Hematopoietic multipotent progenitor cell treated with erythropoietin and hydrocortisone succinate and interleukin-3 and kit ligand, for 4 days (in vitro differentiated cells): ENCODE measurements at regions not wholly inside any gene's neighbourhood (a gene's known extent, or its start where the extent isn't known, plus 50 kb on each side); places are given as distances from the start of the nearest gene placed in this dataset.
A peak's percentile ranks its signal among the peaks of the same experiment; 100 is the strongest.

Experiments
- DNase-seq: peaks from one replicate; pipeline ENCODE4 v3.0.0-alpha.2; 2015

- no peak for DNase-seq
These were observed 133.3 kb downstream of the MGAT5B start for GRCh38 chr17:77001487-77001886.

DNA sequence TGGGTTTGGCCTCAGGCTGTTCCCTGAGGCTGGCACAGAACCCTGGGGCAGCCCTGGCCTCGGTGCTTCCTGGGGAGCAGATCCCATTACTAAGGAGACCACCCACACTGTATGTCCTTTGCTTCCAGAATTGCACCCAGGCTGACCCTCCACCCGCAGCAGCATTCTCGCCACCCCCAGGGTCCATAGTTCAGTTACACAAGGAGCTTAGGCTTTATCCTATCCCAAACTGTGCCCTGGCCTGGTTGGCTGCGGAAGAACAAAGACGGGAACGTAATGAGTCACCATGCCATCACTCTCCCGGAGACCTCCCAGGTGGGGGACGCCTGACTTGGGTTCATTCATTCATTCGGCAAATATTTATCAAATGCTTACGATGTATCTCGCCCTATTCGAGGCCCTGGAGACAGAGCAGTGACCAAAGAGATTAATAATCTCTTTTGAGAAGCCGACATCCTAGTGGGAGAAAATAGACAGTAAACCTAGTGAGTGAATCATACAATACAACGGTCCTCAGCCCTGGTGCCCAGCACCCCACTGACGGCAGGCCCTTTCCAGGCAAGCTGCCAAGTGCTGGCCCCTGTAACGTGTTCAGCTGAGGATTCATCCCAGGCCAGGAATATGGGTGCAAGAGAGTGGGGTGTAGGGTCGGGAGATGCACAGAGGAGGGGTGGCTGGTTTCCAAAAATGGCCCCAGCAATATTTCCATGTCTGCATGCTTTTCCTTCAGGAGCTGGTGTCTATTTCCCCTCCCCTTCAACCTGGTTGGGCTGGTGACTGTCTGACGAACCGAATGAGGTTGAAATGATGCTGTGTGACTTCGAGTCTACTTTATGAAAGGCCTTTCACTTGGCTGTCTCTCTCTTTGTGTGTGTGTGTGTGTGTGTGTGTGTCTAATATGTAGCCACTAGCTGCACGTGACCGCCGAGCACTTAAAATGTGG is 134.2 kb downstream of the MGAT5B start:
- no peak for DNase-seq

- no peak for DNase-seq
These were observed 135.5 kb downstream of the MGAT5B start for GRCh38 chr17:77003699-77004098.

DNA sequence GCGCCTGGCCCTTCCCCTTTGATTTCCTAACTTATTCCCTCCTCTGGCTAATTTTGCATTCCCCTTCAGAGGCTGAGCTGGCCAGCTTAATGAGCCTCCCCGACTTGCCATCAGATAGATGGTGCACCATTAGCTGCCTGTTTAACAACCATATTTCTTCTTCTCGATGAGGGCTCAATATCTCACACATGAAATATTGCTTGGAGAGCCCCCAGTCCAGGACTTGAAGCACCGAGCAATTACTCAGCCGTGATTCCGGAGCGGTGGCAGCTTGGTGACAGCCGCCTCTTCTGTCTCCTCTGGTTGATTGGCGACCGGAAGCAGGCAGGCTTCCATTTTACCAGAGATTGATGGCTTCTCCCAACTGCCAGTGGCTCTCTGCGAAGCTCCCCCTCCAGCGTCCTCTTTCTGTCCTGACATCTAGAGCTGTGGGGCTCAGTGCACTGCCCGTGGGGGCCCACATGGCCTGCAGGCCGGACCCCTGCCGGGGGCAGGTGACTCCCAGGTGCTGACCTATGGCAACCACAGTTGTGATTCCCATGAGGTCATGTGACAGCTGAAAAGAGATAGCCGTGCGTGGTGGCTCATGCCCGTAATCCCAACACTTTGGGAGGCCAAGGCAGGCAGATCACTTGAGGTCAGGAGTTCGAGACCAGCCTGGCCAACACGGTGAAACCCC is 133.7 kb upstream of the SEC14L1 start:
- DNase-seq, result no peak

DNA sequence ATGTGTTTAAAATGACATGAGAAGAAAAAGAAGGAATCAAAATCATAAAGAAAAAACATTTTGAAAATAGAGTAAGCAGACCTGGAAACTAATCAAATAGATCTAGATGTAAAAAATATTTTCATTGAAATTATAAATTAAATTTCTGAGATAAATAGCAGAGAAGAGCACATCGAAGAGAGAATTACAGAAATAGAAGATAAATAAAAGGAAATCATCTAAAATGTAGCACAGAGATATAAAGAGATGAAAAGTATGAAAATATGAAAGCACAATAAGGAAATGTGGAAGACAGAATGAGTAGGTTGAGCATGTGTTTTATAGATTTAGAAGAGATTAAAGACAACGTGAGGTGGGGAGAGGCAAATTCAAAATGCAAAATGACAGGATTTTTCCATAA is 130.9 kb upstream of the SEC14L1 start:
- no peak for DNase-seq

- DNase-seq, result no peak
These were observed 130.1 kb upstream of the SEC14L1 start for GRCh38 chr17:77010667-77011066.

GRCh38 chr17:77011173-77012011 is 129.4 kb upstream of the SEC14L1 start:
- DNase-seq, result peak; percentile 83

GRCh38 chr17:77018504-77018903 is 122.3 kb upstream of the SEC14L1 start:
- no peak for DNase-seq

- no peak for DNase-seq
These were observed 120.8 kb upstream of the SEC14L1 start for GRCh38 chr17:77019893-77020379.

- no peak for DNase-seq
These were observed 119.8 kb upstream of the SEC14L1 start for GRCh38 chr17:77020973-77021372.

GRCh38 chr17:77022766-77023165 is 118.0 kb upstream of the SEC14L1 start:
- no peak for DNase-seq

DNA sequence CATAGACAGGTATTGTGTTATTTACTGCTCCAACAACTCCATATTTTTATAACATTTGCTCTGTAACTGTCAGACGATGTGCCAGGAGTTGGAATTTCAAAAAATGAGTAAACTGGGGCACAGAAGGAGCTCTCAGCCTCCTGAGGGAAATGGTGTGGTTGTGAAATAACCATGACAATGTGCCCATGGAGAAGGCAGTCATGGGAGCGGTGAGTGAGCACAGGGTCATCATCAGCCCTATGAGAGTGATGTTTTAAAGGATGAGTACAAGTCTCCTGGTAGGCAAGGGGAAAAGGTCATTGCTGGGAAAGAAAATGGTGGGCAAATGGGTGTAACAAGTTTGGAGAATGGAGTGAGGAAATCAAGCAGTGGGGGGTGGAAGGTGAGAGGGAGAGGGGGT is 115.0 kb upstream of the SEC14L1 start:
- no peak for DNase-seq

DNA sequence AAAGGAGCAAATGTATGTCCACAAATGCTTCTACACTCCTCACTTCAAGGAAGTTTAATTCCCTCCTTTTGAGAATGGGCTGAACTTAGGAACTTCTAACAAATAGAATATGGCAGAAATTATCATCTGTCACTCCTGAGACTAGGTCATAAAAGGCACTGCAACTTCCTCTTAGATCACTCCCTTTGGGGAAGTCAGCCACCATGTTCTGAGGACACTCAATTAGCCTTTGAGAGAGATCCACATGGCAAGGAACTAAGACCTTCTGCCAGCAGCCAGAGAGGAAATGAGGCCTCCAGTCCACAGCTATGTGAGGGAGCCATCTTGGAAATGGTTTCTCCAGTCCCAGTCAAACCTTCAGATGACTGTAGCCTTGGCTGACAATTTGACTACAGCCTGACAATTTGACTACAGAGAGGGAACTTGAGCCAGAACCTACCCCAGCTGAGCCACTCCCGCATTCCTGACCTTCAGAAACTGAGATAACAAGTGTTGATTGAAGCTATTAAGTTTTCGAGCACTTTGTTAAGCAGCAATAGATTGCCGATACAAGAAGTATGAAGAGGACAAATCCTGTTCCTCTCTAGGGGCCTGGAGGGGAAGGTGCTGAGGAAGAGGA is 113.4 kb upstream of the SEC14L1 start:
- DNase-seq, result peak; percentile 26

- DNase-seq, result no peak
These were observed 111.9 kb upstream of the SEC14L1 start for GRCh38 chr17:77028900-77029299.

- no peak for DNase-seq
These were observed 107.8 kb upstream of the SEC14L1 start for GRCh38 chr17:77032929-77033328.

- DNase-seq, result no peak
These were observed 106.8 kb upstream of the SEC14L1 start for GRCh38 chr17:77033892-77034404.

- no peak for DNase-seq
These were observed 105.9 kb upstream of the SEC14L1 start for GRCh38 chr17:77034677-77035424.

DNA sequence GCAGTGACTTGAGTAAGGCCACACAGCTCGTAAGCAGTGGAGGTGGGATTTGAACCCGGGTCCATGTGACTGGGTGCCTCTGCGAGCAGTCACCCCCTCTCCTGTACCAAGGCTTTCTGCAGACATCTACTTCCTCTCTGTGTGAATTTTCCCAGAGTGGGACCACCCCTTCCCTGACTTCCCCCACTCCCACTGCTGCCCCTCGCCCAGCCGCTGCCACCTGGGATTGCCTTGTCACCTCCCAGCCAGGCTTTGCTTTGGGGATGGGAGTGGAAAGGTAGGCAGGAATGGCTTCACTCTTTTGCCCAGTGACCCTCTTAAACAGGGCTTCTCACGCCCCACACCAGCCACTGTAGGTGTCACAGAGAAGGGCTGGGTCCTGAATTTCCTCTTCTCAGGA is 105.2 kb upstream of the SEC14L1 start:
- no peak for DNase-seq

GRCh38 chr17:77036136-77036840 is 104.5 kb upstream of the SEC14L1 start:
- DNase-seq, result no peak

DNA sequence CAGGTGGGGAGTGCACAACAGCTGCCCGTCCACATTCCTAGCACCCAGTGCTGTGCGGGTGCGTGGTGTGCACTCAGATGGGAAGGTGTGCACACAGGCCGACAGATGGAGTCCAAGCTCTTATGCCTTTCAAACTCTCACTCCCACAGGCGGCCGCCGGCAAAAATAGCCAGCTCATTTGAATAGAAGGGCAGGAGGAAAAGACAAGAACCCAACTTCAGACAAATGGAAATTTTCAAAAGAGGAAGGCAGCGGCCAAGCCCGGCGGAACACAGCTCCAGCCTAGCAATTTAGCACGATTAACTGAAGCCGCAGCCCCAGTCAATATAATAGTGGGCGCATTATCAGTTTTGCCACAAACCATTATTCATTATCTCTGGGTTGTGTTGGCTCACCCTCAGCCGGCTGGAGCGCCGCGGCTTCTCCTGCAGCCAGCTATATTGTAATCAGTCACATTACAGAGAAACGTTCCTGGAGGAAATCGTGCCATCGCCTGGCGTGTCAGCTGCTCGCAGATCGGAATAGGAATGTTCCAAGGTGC is 103.9 kb upstream of the SEC14L1 start:
- peak; percentile 96 for DNase-seq

- DNase-seq, result no peak
These were observed 102.8 kb upstream of the SEC14L1 start for GRCh38 chr17:77037943-77038342.
